GM12874 (cell line): ENCODE measurements at regions not wholly inside any gene's neighbourhood (a gene's known extent, or its start where the extent isn't known, plus 50 kb on each side); places are given as distances from the start of the nearest gene placed in this dataset.

Experiments
- TF ChIP-seq, protein P1 (sequence below): IDR thresholded peaks from 2 replicates; pipeline ENCODE4 v1.5.1; 2011; ENCODE audit warnings: low read depth, mild to moderate bottlenecking, control low read depth, low read length, moderate library complexity; ENCODE audit not compliant: insufficient read depth

DNA sequence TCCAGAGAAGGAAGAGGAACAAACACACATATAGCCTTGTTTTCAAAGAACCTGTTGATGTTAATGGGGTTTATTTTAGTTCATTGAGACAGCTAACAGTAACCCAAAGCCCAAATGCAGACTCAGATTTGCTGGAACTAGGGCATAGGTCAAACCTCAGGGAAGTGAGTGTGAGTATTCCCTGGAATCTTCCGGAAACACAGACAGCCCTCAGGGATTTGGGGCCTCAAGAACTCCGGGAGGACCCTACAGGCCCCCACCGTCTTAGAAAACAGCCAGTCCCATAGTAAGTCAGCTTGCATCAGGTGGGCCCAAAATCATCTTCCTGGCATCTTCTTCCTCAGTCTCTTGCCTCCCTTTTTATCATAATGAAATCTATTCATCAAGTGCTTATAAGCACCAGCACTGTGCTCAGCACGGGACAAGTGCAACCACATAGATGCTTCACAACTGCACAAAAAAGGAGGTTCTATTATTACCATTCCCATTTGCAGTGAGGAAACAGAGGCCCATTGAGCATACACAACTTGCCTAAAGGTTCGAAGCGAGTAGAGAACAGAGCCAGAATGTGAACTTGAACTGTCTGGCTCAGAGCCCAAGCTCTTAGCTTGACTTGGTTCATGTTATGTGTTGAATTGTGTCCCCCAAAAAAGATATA is 50.2 kb upstream of the BCL11A start:
- TF ChIP-seq, protein P1, sequence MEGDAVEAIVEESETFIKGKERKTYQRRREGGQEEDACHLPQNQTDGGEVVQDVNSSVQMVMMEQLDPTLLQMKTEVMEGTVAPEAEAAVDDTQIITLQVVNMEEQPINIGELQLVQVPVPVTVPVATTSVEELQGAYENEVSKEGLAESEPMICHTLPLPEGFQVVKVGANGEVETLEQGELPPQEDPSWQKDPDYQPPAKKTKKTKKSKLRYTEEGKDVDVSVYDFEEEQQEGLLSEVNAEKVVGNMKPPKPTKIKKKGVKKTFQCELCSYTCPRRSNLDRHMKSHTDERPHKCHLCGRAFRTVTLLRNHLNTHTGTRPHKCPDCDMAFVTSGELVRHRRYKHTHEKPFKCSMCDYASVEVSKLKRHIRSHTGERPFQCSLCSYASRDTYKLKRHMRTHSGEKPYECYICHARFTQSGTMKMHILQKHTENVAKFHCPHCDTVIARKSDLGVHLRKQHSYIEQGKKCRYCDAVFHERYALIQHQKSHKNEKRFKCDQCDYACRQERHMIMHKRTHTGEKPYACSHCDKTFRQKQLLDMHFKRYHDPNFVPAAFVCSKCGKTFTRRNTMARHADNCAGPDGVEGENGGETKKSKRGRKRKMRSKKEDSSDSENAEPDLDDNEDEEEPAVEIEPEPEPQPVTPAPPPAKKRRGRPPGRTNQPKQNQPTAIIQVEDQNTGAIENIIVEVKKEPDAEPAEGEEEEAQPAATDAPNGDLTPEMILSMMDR, result no peak

DNA sequence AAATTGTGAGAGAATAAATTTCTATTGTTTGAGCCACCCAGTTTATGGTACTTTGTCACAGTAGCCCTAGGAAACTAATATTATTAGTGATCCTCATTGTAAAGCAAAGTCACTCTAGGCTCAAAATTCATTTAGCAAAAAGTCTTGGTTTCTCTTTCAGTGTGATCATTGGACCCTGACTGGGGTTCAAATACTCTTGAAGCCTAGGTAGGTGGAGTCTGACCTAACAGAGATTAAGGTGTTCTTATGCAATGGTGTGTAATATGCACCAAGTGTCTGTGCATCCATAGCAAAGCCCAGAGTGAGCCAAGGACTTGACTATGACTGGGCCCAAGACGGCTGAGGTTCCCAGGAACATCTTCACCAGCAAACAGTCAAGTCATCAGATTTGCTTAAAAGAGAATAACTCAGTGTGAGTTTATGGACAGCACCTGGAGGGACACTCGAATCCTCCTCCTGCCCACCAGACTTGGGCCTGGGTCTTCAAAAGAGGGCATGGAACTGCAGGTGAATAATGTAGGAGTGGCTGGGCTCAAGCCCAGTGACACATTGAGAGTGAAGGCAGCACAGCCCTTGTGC is 51.1 kb upstream of the BCL11A start:
- TF ChIP-seq, protein P1, result no peak

DNA sequence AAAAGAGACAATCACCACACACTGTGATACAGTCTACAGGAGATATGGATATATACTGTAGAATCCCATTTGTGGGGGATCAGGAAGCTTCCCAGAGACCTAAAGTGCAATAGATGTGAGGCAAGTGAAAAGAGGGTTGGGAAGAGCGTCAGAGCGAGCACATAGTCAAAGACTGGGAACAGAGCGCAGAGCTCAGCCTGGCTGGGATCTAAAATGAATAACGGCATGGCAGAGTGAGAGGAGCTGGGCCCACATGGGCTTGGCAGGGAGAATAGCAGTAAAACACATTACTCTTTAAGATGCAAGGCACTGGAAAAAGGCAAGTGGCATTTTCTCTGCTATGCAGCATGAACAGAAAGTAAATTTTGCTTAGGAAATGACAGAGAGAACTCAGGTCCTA is 52.4 kb upstream of the BCL11A start:
- TF ChIP-seq, protein P1, result no peak

DNA sequence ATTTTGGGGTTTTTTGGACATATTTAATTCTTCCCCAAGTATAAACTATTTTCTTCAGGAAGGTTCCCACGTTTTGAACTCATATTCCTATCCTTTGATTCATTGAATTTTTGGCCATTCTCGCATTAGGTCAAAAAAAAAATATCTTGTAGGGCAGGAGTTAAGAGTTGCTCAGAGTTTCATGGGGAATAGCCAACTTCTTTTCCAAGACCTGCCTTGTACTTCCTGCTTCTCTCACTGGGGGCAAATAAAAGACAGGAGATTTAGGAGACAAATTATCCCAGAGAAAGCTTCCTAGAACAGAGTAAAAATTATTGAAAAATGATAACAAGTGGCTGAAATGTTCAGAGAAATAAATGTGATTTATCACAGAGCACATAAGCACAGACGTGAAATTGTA is 55.2 kb upstream of the BCL11A start:
- TF ChIP-seq, protein P1, result no peak

DNA sequence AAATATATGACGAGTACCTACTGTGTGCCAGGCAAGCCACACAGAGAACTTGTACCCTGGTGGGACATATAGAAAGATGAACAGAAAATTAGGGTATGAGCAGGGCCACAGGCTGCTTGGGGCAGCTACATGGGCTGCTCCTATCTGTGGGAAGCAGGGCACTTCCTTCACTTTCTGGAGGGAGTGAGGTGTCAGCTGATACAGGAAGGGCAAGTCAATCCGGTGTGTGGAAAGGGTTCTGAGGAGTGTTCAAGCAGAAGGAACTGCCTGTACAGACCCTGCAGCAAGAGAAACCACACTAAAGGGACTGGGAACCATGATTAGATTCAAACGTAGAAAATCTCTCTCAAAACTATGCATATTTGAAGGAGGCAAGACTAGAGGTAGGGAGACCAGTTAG is 58.6 kb upstream of the BCL11A start:
- TF ChIP-seq, protein P1, result no peak

DNA sequence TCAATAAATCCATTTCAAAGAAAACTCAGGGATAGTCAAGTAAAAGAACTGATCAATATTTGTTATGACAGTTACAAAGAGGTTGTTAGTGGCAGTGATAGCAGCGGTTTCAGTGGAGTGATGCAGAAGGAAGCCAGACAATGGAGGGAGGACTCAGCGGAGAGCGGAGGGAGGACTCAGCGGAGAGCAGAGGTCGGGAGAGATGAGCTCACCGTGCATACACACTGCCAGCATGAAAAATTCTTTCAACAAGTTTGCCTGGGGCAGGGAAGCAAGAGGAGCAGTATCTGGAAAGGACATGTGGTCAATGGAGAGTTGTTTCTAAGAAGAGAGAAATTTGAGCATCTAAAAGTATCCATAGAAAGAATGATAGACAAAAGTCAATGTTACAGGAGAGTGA is 60.9 kb upstream of the BCL11A start:
- TF ChIP-seq, protein P1, result no peak

DNA sequence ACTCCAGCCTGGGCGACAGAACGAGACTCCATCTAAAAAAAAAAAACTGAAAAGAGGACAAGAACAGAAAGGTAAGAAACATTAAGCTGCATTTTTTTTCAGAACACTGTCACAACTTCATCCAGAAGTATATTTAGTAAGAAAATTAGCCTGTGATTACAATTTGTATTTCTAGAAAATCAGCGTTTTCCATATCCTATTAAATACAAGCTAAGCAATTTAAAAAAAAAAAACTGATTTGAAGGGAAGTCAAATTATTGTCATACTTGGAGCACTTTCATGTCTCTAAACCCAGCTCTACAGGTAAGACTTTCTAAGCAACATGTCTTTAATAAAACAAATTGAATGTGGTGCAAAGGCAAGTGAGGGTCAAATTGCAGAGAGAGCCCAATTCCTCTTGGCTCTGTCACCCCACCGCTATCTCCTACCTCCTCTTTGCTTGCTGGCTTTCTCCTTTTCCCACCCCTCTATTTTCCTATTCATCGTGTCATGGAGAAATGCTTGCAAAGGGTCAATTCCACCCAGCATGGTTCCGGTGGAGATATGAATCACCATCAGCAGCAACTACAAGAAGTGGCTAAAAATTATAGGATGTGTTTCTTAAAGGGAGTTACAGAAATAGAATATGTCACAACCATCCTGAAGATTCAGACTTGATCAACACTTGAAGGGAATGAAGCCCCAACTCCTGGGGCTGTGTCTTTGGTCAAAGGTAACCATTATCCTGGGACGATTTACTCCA is 68.4 kb upstream of the BCL11A start:
- TF ChIP-seq, protein P1, result no peak
